Upper lobe of left lung (tissue), 6 donors: ENCODE measurements at regions not wholly inside any gene's neighbourhood (a gene's known extent, or its start where the extent isn't known, plus 50 kb on each side); places are given as distances from the start of the nearest gene placed in this dataset.
"Not testable (repeated sequence)": the region's sequence is repeated elsewhere in the genome, so short reads cannot be mapped to it uniquely, and the experiment has no call there.

Experiments used
- ATAC-seq, 2 donors: fragments of 200-7000 bp; cut with Tn5 transposase; one replicate each; pipeline ENCODE4 v1.9.1; 2022; ENCODE audit warnings: mild to moderate bottlenecking in 2 of 2, moderate library complexity in 2 of 2; ENCODE audit not compliant: low FRiP score in 2 of 2
- DNase-seq, 2 donors: peaks; one replicate each; pipeline ENCODE4 v3.0.0-alpha.2; 2019 to 2020
- H3K27ac ChIP-seq, 4 donors: fragments of 200-600 bp; sonication (generic); one replicate each; pipeline ENCODE4 v1.5.1; 2016 to 2019
- H3K27me3 ChIP-seq, 4 donors: fragments of 200-600 bp; sonication (generic); one replicate each; pipeline ENCODE4 v1.5.1; 2017 to 2019
- H3K36me3 ChIP-seq, 4 donors: fragments of 200-600 bp; sonication (generic); one replicate each; pipeline ENCODE4 v1.5.1; 2016 to 2019
- H3K4me1 ChIP-seq, 4 donors: fragments of 200-600 bp; sonication (generic); one replicate each; pipeline ENCODE4 v1.5.1; 2018 to 2019
- H3K4me3 ChIP-seq, 4 donors: fragments of 200-600 bp; sonication (generic); one replicate each; pipeline ENCODE4 v1.5.1; 2017 to 2019; ENCODE audit warnings: mild to moderate bottlenecking in 2 of 4, moderate library complexity in 1 of 4
- H3K9me3 ChIP-seq, 4 donors: fragments of 200-600 bp; sonication (generic); one replicate each; pipeline ENCODE4 v1.5.1; 2018 to 2019
- WGBS, 2 donors: methylation state at CpG; one replicate each; pipeline ENCODE4 v1.1.5; 2017 to 2018; 5-methylcytosine and 5-hydroxymethylcytosine counted together
- donor health status: DM: no; HTN: no; CAD: no; lungs with moderate emphysema.
- donor health status: DM: no; HTN: yes; CAD: no; lungs with severe emphysema.

GRCh38 chr21:6092401-6092800 lies 4429.0 kb upstream of the TPTE start:
- DNase-seq = peak in 1 of 2 donors; percentile 13

GRCh38 chr21:6093419-6093818 lies 4428.0 kb upstream of the TPTE start:
- not testable (repeated sequence) for H3K36me3 ChIP-seq, H3K4me3 ChIP-seq, H3K27ac ChIP-seq, H3K4me1 ChIP-seq, H3K9me3 ChIP-seq, H3K27me3 ChIP-seq
- no CpG with 5 or more reads among the region's 32 CpGs for WGBS, 2 donors
- DNase-seq (peak; percentile 20 to 33), ATAC-seq (peak; percentile 7 to 34)

More at GRCh38 chr21:6092401-6092800, 4429.0 kb upstream of the TPTE start:
- H3K27me3 ChIP-seq, H3K36me3 ChIP-seq, H3K4me3 ChIP-seq, ATAC-seq, H3K9me3 ChIP-seq, H3K4me1 ChIP-seq, H3K27ac ChIP-seq: not testable (repeated sequence)
- WGBS, 2 donors = no CpG with 5 or more reads among the region's 13 CpGs

- H3K27me3 ChIP-seq, H3K27ac ChIP-seq, H3K4me3 ChIP-seq, H3K36me3 ChIP-seq, H3K9me3 ChIP-seq, H3K4me1 ChIP-seq, ATAC-seq: not testable (repeated sequence)
- peak in 1 of 2 donors; percentile 44 for DNase-seq
- no CpG with 5 or more reads among the region's 23 CpGs for WGBS, 2 donors
Observed at GRCh38 chr21:6093870-6094269, 4427.5 kb upstream of the TPTE start.

- H3K27me3 ChIP-seq, H3K4me3 ChIP-seq, DNase-seq, H3K4me1 ChIP-seq, H3K36me3 ChIP-seq, H3K9me3 ChIP-seq, ATAC-seq, H3K27ac ChIP-seq: not testable (repeated sequence)
- WGBS, 2 donors = 86% methylated on average over 1 of the region's 13 CpGs; no CpG with 5 or more reads in 1 of the 2 donors
Observed at GRCh38 chr21:6095304-6095703, 4426.1 kb upstream of the TPTE start.

- H3K27ac ChIP-seq = not testable (repeated sequence)
Observed at GRCh38 chr21:6096560-6097424, 4424.6 kb upstream of the TPTE start.

GRCh38 chr21:6097736-6098135 lies 4423.6 kb upstream of the TPTE start:
- not testable (repeated sequence) for H3K27ac ChIP-seq, H3K27me3 ChIP-seq, ATAC-seq, H3K4me1 ChIP-seq, H3K9me3 ChIP-seq, H3K4me3 ChIP-seq, H3K36me3 ChIP-seq, DNase-seq
- 97 to 100% methylated on average over 1 to 3 of the region's 4 CpGs for WGBS, 2 donors

More at GRCh38 chr21:6096560-6097424, 4424.6 kb upstream of the TPTE start:
- H3K36me3 ChIP-seq, H3K27me3 ChIP-seq, DNase-seq, H3K4me3 ChIP-seq, H3K9me3 ChIP-seq, H3K4me1 ChIP-seq: not testable (repeated sequence)
- WGBS, 2 donors = no CpG with 5 or more reads among the region's 24 CpGs
- peak in 1 of 2 donors; percentile 15 for ATAC-seq

GRCh38 chr21:6098191-6098935 lies 4423.0 kb upstream of the TPTE start:
- WGBS, 2 donors = 69 to 72% methylated on average over 4 to 7 of the region's 8 CpGs
- H3K27ac ChIP-seq, H3K4me1 ChIP-seq, H3K4me3 ChIP-seq, DNase-seq, ATAC-seq, H3K36me3 ChIP-seq, H3K9me3 ChIP-seq, H3K27me3 ChIP-seq: not testable (repeated sequence)

- not testable (repeated sequence) for H3K36me3 ChIP-seq, H3K9me3 ChIP-seq, H3K27me3 ChIP-seq, H3K4me3 ChIP-seq, DNase-seq, H3K4me1 ChIP-seq, H3K27ac ChIP-seq
- WGBS, 2 donors = no CpG with 5 or more reads among the region's 9 CpGs
- ATAC-seq = peak in 1 of 2 donors; percentile 79
Observed at GRCh38 chr21:6101588-6101987, 4419.8 kb upstream of the TPTE start.

GRCh38 chr21:6104546-6104945 lies 4416.8 kb upstream of the TPTE start:
- ATAC-seq, H3K27ac ChIP-seq, H3K9me3 ChIP-seq, H3K27me3 ChIP-seq, DNase-seq, H3K36me3 ChIP-seq, H3K4me1 ChIP-seq, H3K4me3 ChIP-seq: not testable (repeated sequence)
- WGBS, 2 donors = no CpG with 5 or more reads among the region's 8 CpGs

GRCh38 chr21:6106686-6107567 lies 4414.5 kb upstream of the TPTE start:
- not testable (repeated sequence) for H3K4me1 ChIP-seq, H3K4me3 ChIP-seq, H3K27ac ChIP-seq, H3K27me3 ChIP-seq, ATAC-seq, H3K36me3 ChIP-seq, H3K9me3 ChIP-seq
- DNase-seq = peak in 1 of 2 donors; percentile 4
- WGBS, 2 donors = 86 to 90% methylated on average over 8 to 10 of the region's 26 CpGs

GRCh38 chr21:6108894-6109293 lies 4412.5 kb upstream of the TPTE start:
- not testable (repeated sequence) for H3K36me3 ChIP-seq, H3K27me3 ChIP-seq, DNase-seq, H3K9me3 ChIP-seq, H3K27ac ChIP-seq, H3K4me3 ChIP-seq, ATAC-seq, H3K4me1 ChIP-seq
- WGBS, 2 donors = no CpG with 5 or more reads among the region's 6 CpGs

- not testable (repeated sequence) for H3K4me1 ChIP-seq, H3K27me3 ChIP-seq, H3K9me3 ChIP-seq, H3K4me3 ChIP-seq, H3K36me3 ChIP-seq
- DNase-seq (peak; percentile 16 to 28), ATAC-seq (peak; percentile 56 to 66)
- peak overlapping the region in 1 of 4 donors; percentile 57 for H3K27ac ChIP-seq
- WGBS, 2 donors = 4% methylated on average over 5 of the region's 13 CpGs; no CpG with 5 or more reads in 1 of the 2 donors
Observed at GRCh38 chr21:6109774-6110173, 4411.6 kb upstream of the TPTE start.
